GM23338 (cell line): ENCODE measurements at regions not wholly inside any gene's neighbourhood (a gene's known extent, or its start where the extent isn't known, plus 50 kb on each side); places are given as distances from the start of the nearest gene placed in this dataset.

Experiments used
- EZH2 ChIP-seq: fragments of 200-600 bp; sonication (generic); IDR thresholded peaks from one replicate; pipeline ENCODE4 v1.8.0; 2017; ENCODE audit warnings: antibody characterized with exemption, mild to moderate bottlenecking, low read depth; ENCODE audit not compliant: unreplicated experiment
- EZH2phosphoT487 ChIP-seq: fragments of 200-600 bp; sonication (generic); IDR thresholded peaks from one replicate; pipeline ENCODE4 v1.8.1; 2018; ENCODE audit warnings: antibody characterized with exemption; ENCODE audit not compliant: unreplicated experiment
- TF ChIP-seq, protein P1 (sequence below), 2 experiments: fragments of 200-600 bp in 1 of 2; sonication (generic) in 1 of 2; conservative IDR thresholded peaks; 2 replicates each; pipeline versions ENCODE4 v1.5.1 to v1.6.1; 2016 to 2017; ENCODE audit warnings: antibody characterized with exemption in 2 of 2, low read depth in 2 of 2, mild to moderate bottlenecking in 2 of 2, moderate library complexity in 1 of 2

DNA sequence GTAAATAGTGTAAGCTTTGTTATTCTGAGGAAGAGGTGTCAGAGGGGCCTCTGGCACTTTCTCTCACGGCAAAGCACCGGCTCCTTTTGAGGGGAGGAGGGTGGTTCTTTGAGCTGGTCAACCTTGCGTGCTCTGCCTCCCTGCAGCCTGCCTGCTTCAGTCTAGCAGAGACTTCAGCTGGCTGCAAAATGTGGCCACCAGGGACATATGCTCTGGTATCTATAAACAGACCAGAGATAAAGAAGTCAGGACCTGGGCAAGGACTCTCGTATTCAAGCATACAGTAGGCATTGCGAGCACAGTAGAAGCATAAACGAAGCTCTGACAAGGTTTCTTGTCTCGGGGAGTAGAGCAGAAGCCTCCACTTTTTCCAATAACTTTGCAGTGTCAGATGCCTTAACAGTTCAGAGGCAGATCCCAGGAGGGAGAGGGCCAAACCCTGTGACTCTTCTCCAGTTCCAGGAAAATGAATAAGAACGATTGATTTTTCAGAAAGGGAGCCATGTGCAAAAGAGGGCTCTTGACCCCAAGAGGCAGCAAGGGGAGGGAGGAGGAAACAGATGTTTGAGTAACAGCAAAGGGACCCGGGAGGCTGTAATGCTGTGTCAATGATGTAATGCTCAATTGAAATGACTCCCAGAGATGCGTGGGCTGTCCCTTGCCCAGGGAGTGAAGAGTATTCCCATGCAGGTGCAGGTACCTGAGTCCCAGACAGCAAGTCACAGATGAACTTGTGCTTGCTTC, 57.9 kb upstream of the TEX13D start:
- TF ChIP-seq, protein P1, sequence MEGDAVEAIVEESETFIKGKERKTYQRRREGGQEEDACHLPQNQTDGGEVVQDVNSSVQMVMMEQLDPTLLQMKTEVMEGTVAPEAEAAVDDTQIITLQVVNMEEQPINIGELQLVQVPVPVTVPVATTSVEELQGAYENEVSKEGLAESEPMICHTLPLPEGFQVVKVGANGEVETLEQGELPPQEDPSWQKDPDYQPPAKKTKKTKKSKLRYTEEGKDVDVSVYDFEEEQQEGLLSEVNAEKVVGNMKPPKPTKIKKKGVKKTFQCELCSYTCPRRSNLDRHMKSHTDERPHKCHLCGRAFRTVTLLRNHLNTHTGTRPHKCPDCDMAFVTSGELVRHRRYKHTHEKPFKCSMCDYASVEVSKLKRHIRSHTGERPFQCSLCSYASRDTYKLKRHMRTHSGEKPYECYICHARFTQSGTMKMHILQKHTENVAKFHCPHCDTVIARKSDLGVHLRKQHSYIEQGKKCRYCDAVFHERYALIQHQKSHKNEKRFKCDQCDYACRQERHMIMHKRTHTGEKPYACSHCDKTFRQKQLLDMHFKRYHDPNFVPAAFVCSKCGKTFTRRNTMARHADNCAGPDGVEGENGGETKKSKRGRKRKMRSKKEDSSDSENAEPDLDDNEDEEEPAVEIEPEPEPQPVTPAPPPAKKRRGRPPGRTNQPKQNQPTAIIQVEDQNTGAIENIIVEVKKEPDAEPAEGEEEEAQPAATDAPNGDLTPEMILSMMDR (conservative IDR thresholded peaks at IDR 0.05; ENCODE audit: low read depth in 2 of 2), result no peak
- no peak for TF ChIP-seq EZH2phosphoT487
- TF ChIP-seq EZH2, result no peak
